H9 (cell line): ENCODE measurements at regions not wholly inside any gene's neighbourhood (a gene's known extent, or its start where the extent isn't known, plus 50 kb on each side); places are given as distances from the start of the nearest gene placed in this dataset.

Experiments
- DNase-seq: peaks from one replicate; pipeline ENCODE4 v3.0.0-alpha.2; 2017
- H2AFZ ChIP-seq: one replicate; pipeline ENCODE4 v1.6.1; 2013; ENCODE audit warnings: mild to moderate bottlenecking, low read length, control low read depth, moderate library complexity
- H2AK5ac ChIP-seq: 2 replicates; pipeline ENCODE4 v1.6.1; 2013; ENCODE audit warnings: low read length, control low read depth, mixed read lengths; ENCODE audit not compliant: insufficient read length
- H2BK120ac ChIP-seq: one replicate; pipeline ENCODE4 v1.6.1; 2013; ENCODE audit warnings: low read depth, mild to moderate bottlenecking, low read length, control low read depth, inconsistent platforms; ENCODE audit not compliant: poor library complexity, severe bottlenecking
- H2BK12ac ChIP-seq: 2 replicates; pipeline ENCODE4 v1.6.1; 2013; ENCODE audit warnings: low read length, control low read depth, mixed read lengths, low read depth; ENCODE audit not compliant: insufficient read length
- H2BK15ac ChIP-seq: 2 replicates; pipeline ENCODE4 v1.6.1; 2013; ENCODE audit warnings: low read depth, low read length, control low read depth
- H2BK20ac ChIP-seq: one replicate; pipeline ENCODE4 v1.6.1; 2013; ENCODE audit warnings: low read depth, mild to moderate bottlenecking, low read length, control low read depth, inconsistent platforms; ENCODE audit not compliant: poor library complexity, severe bottlenecking
- H2BK5ac ChIP-seq: 2 replicates; pipeline ENCODE4 v1.6.1; 2013; ENCODE audit warnings: low read length, control low read depth, mixed read lengths; ENCODE audit not compliant: insufficient read length
- H3K14ac ChIP-seq: 2 replicates; pipeline ENCODE4 v1.6.1; 2013; ENCODE audit warnings: low read length, control low read depth; ENCODE audit not compliant: insufficient read depth
- H3K18ac ChIP-seq: 2 replicates; pipeline ENCODE4 v1.6.1; 2013; ENCODE audit warnings: low read depth, mild to moderate bottlenecking, mixed read lengths, low read length, control low read depth; ENCODE audit not compliant: insufficient read length
- H3K23ac ChIP-seq: 2 replicates; pipeline ENCODE4 v1.6.1; 2013; ENCODE audit warnings: low read length, control low read depth, mixed read lengths, low read depth; ENCODE audit not compliant: insufficient read length
- H3K23me2 ChIP-seq: 2 replicates; pipeline ENCODE4 v1.6.1; 2013; ENCODE audit warnings: low read depth, mild to moderate bottlenecking, mixed read lengths, low read length, control low read depth; ENCODE audit not compliant: insufficient read length, poor library complexity, severe bottlenecking
- H3K27ac ChIP-seq: 2 replicates; pipeline ENCODE4 v1.5.1; 2013; ENCODE audit warnings: low read length, control low read depth, mixed read lengths, low read depth; ENCODE audit not compliant: insufficient read length
- H3K27me3 ChIP-seq: 2 replicates; pipeline ENCODE4 v1.6.1; 2013; ENCODE audit warnings: low read length, control low read depth, inconsistent platforms; ENCODE audit not compliant: insufficient read depth
- H3K4ac ChIP-seq: 2 replicates; pipeline ENCODE4 v1.6.1; 2013; ENCODE audit warnings: low read depth, mild to moderate bottlenecking, control low read depth, inconsistent platforms, low read length, moderate library complexity
- H3K4me1 ChIP-seq: 2 replicates; pipeline ENCODE4 v1.6.1; 2013; ENCODE audit warnings: low read length, control low read depth, inconsistent platforms; ENCODE audit not compliant: insufficient read depth
- H3K4me2 ChIP-seq: 2 replicates; pipeline ENCODE4 v1.6.1; 2013; ENCODE audit warnings: low read length, control low read depth, mixed read lengths; ENCODE audit not compliant: insufficient read length, insufficient read depth
- H3K56ac ChIP-seq: 2 replicates; pipeline ENCODE4 v1.6.1; 2013; ENCODE audit warnings: low read depth, mild to moderate bottlenecking, mixed read lengths, low read length, control low read depth; ENCODE audit not compliant: insufficient read length
- H3K79me1 ChIP-seq: 2 replicates; pipeline ENCODE4 v1.6.1; 2013; ENCODE audit warnings: low read depth, mild to moderate bottlenecking, moderate library complexity, low read length, control low read depth, inconsistent platforms; ENCODE audit not compliant: insufficient read depth, poor library complexity, severe bottlenecking
- H3K79me2 ChIP-seq: 2 replicates; pipeline ENCODE4 v1.6.1; 2013; ENCODE audit warnings: low read length, control low read depth, inconsistent platforms; ENCODE audit not compliant: insufficient read depth
- H3K9ac ChIP-seq: 2 replicates; pipeline ENCODE4 v1.6.1; 2013; ENCODE audit warnings: low read length, control low read depth, mixed read lengths; ENCODE audit not compliant: insufficient read length; ENCODE audit errors: extremely low read depth
- H3K9me3 ChIP-seq: one replicate; pipeline ENCODE4 v1.6.1; 2013; ENCODE audit warnings: low read depth, low read length, inconsistent platforms; ENCODE audit not compliant: control insufficient read depth
- H3T11ph ChIP-seq: one replicate; pipeline ENCODE4 v1.6.1; 2013; ENCODE audit warnings: mild to moderate bottlenecking, low read length, control low read depth, inconsistent platforms
- H4K20me1 ChIP-seq: one replicate; pipeline ENCODE4 v1.6.1; 2013; ENCODE audit not compliant: control insufficient read depth, insufficient read length, insufficient read depth
- H4K5ac ChIP-seq: 2 replicates; pipeline ENCODE4 v1.6.1; 2013; ENCODE audit warnings: low read depth, mild to moderate bottlenecking, mixed read lengths, low read length, control low read depth; ENCODE audit not compliant: insufficient read length
- H4K8ac ChIP-seq: replicated peaks from 2 replicates; pipeline ENCODE4 v1.6.1; 2013; ENCODE audit warnings: low read length, control low read depth, mixed read lengths, low read depth; ENCODE audit not compliant: insufficient read length
- H4K91ac ChIP-seq: 2 replicates; pipeline ENCODE4 v1.6.1; 2013; ENCODE audit warnings: low read depth, mild to moderate bottlenecking, moderate library complexity, mixed read lengths, low read length, control low read depth; ENCODE audit not compliant: insufficient read length
- H3K27ac Mint-ChIP-seq, 3 experiments: 2 replicates in 2 of 3; 3 replicates in 1 of 3; pipeline ENCODE4 v1.8.0; 2020 to 2021; ENCODE audit warnings: mixed read lengths in 3 of 3, mild to moderate bottlenecking in 1 of 3, moderate library complexity in 1 of 3
- H3K27me3 Mint-ChIP-seq: 2 replicates; pipeline ENCODE4 v1.8.0; 2021; ENCODE audit warnings: low read depth, mild to moderate bottlenecking, moderate library complexity, mixed read lengths
- H3K36me3 Mint-ChIP-seq, 3 experiments: 2 replicates in 2 of 3; 3 replicates in 1 of 3; pipeline ENCODE4 v1.8.0; 2020 to 2021; ENCODE audit warnings: low read depth in 3 of 3, mixed read lengths in 3 of 3; ENCODE audit not compliant: insufficient read depth in 1 of 3
- H3K4me1 Mint-ChIP-seq, 2 experiments: 2 replicates each; pipeline ENCODE4 v1.8.0; 2020; ENCODE audit warnings: mixed read lengths in 2 of 2
- H3K4me3 Mint-ChIP-seq, 2 experiments: 2 replicates in 1 of 2; 3 replicates in 1 of 2; pipeline ENCODE4 v1.8.0; 2020 to 2021; ENCODE audit warnings: mild to moderate bottlenecking in 2 of 2, mixed read lengths in 2 of 2, moderate library complexity in 1 of 2
- H3K9me3 Mint-ChIP-seq, 2 experiments: 2 replicates in 1 of 2; 3 replicates in 1 of 2; pipeline ENCODE4 v1.8.0; 2020; ENCODE audit warnings: mild to moderate bottlenecking in 2 of 2, mixed read lengths in 2 of 2, moderate library complexity in 1 of 2
- TF ChIP-seq, protein P1 (sequence below): fragments of 200-600 bp; sonication (generic); conservative IDR thresholded peaks from 3 replicates; pipeline ENCODE4 v1.8.0; 2021; ENCODE audit warnings: antibody characterized with exemption, mild to moderate bottlenecking

DNA sequence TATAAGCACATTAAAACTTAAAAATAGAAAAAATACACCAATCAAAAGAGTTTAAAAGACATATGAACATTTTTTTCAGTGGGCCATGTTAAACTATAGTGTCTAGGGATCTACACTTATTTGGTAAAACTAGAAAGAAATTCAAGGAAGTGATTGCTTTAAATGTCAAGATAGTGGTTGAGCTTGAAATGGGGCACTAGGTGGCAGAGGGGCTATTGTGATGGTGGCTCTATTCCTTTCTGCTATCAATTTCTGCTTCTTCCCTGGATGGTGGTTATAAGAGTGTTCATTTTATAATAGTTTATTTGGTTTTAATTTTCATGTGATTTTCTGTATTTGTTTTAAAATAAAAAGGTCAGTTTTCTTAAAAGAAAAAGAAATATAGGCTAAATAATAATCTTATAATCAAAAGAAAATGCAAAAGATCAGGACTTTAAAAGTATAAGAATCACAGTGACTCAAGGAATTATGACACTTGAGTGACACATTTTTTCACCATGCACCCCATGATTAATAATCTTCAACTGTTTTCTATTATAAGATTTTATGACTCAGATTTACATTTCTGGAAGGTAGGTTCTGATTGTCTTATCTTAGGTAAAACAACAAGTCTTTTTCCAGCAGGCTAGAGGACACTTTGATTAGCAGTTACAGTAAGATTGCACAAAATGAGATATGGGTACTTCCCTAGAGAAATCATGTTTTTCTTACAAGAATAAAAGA, 137.5 kb downstream of the FSCB start:
- Histone ChIP-seq H3K27ac (no peak overlapping the region), H3K23ac (no peak overlapping the region), H2BK5ac (no peak overlapping the region), H2AK5ac (no peak overlapping the region), H2AFZ (no peak overlapping the region), H3K79me1 (no peaks in the 10 kb centered on the region), H3T11ph (no peak overlapping the region), H2BK20ac (no peak overlapping the region), H2BK12ac (no peak overlapping the region), H2BK120ac (no peak overlapping the region), H2BK15ac (no peak overlapping the region), H3K27me3 (no peaks in the 10 kb centered on the region), H3K18ac (no peak overlapping the region), H3K4me2 (no peak overlapping the region), H4K8ac (no peak overlapping the region), H4K91ac (no peak overlapping the region), H3K9ac (no peak overlapping the region), H3K79me2 (no peaks in the 10 kb centered on the region), H3K14ac (no peak overlapping the region), H4K5ac (no peak overlapping the region), H3K56ac (no peak overlapping the region), H3K9me3 (no peaks in the 10 kb centered on the region), H3K4ac (no peak overlapping the region), H3K23me2 (no peaks in the 10 kb centered on the region), H3K4me1 (no peaks in the 10 kb centered on the region), H4K20me1 (no peaks in the 10 kb centered on the region)
- TF ChIP-seq, protein P1, sequence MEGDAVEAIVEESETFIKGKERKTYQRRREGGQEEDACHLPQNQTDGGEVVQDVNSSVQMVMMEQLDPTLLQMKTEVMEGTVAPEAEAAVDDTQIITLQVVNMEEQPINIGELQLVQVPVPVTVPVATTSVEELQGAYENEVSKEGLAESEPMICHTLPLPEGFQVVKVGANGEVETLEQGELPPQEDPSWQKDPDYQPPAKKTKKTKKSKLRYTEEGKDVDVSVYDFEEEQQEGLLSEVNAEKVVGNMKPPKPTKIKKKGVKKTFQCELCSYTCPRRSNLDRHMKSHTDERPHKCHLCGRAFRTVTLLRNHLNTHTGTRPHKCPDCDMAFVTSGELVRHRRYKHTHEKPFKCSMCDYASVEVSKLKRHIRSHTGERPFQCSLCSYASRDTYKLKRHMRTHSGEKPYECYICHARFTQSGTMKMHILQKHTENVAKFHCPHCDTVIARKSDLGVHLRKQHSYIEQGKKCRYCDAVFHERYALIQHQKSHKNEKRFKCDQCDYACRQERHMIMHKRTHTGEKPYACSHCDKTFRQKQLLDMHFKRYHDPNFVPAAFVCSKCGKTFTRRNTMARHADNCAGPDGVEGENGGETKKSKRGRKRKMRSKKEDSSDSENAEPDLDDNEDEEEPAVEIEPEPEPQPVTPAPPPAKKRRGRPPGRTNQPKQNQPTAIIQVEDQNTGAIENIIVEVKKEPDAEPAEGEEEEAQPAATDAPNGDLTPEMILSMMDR, result peak; percentile 44; the same call in 2 of the 3 replicates
- Mint-ChIP-seq H3K36me3 (peaks cover 3 to 7% (median 7%) of the 10 kb centered on the region in 3 experiments; a peak in 5 of 7 replicates), H3K27me3 (no peaks in the 10 kb centered on the region), H3K4me3 (no peak overlapping the region), H3K4me1 (no peaks in the 10 kb centered on the region), H3K27ac (no peak overlapping the region), H3K9me3 (peaks cover 7 to 11% of the 10 kb centered on the region in 2 experiments; a peak in 3 of 5 replicates)
- no peak for DNase-seq
